Fibroblast of mammary gland (primary cell): ENCODE measurements at regions not wholly inside any gene's neighbourhood (a gene's known extent, or its start where the extent isn't known, plus 50 kb on each side); places are given as distances from the start of the nearest gene placed in this dataset.

Source experiments
- DNase-seq: peaks from one replicate; pipeline ENCODE4 v3.0.0-alpha.2; 2010; ENCODE audit warnings: low read depth
- H3K4me3 ChIP-seq: 2 replicates; pipeline ENCODE4 v1.5.1; 2011; ENCODE audit warnings: low read depth, mild to moderate bottlenecking, low read length, moderate library complexity; ENCODE audit not compliant: control insufficient read depth
- CTCF ChIP-seq: conservative IDR thresholded peaks from 2 replicates; pipeline ENCODE4 v1.5.1; 2011; ENCODE audit warnings: low read depth, low read length, inconsistent platforms; ENCODE audit not compliant: control insufficient read depth, insufficient read depth

GRCh38 chr5:143870362-143870761 lies 58.4 kb downstream of the HMHB1 start:
- DNase-seq: no peak
- no peak for TF ChIP-seq CTCF
- H3K4me3 ChIP-seq: no peak overlapping the region

GRCh38 chr5:143870871-143871632 lies 59.1 kb downstream of the HMHB1 start:
- DNase-seq: no peak
- TF ChIP-seq CTCF: no peak
- H3K4me3 ChIP-seq: no peak overlapping the region

- no peak overlapping the region for H3K4me3 ChIP-seq
- no peak for TF ChIP-seq CTCF
- no peak for DNase-seq
Measured at GRCh38 chr5:143871672-143872071, 59.7 kb downstream of the HMHB1 start.

GRCh38 chr5:143874312-143874711 lies 62.4 kb downstream of the HMHB1 start:
- no peak for TF ChIP-seq CTCF
- no peak overlapping the region for H3K4me3 ChIP-seq
- DNase-seq: no peak

GRCh38 chr5:143877196-143877595 lies 65.2 kb downstream of the HMHB1 start:
- no peak overlapping the region for H3K4me3 ChIP-seq
- no peak for TF ChIP-seq CTCF
- no peak for DNase-seq

- TF ChIP-seq CTCF: no peak
- no peak for DNase-seq
- no peak overlapping the region for H3K4me3 ChIP-seq
Measured at GRCh38 chr5:143878430-143878829, 66.5 kb downstream of the HMHB1 start.
